Testis (tissue), 2 donors: ENCODE measurements at regions not wholly inside any gene's neighbourhood (a gene's known extent, or its start where the extent isn't known, plus 50 kb on each side); places are given as distances from the start of the nearest gene placed in this dataset.

Experiments
- CTCF ChIP-seq, 3 experiments: fragments of 450-650 bp in 2 of 3; fragments of 200-600 bp in 1 of 3; sonication (generic) in 1 of 3; IDR thresholded peaks; one replicate each; pipeline ENCODE4 v1.5.1; 2016 to 2019; ENCODE audit warnings: antibody characterized with exemption in 3 of 3, mild to moderate bottlenecking in 2 of 3, moderate library complexity in 1 of 3
- POLR2A ChIP-seq: fragments of 450-650 bp; IDR thresholded peaks from one replicate; pipeline ENCODE4 v1.6.1; 2017; ENCODE audit warnings: antibody characterized with exemption, mild to moderate bottlenecking, moderate library complexity

GRCh38 chr1:95815511-95815910 is 581.5 kb downstream of the RWDD3 start:
- TF ChIP-seq CTCF (IDR thresholded peaks at IDR 0.05) (no peak), POLR2A (no peak)
